GF-D8 (cell line): ENCODE measurements at regions not wholly inside any gene's neighbourhood (a gene's known extent, or its start where the extent isn't known, plus 50 kb on each side); places are given as distances from the start of the nearest gene placed in this dataset.

Experiments used
- DNase-seq: peaks from one replicate; lab custom pipeline; 2025; lab: John Stamatoyannopoulos, UW

GRCh38 chr13:40115426-40115825 lies 460.0 kb downstream of the COG6 start:
- no peak for DNase-seq

DNA sequence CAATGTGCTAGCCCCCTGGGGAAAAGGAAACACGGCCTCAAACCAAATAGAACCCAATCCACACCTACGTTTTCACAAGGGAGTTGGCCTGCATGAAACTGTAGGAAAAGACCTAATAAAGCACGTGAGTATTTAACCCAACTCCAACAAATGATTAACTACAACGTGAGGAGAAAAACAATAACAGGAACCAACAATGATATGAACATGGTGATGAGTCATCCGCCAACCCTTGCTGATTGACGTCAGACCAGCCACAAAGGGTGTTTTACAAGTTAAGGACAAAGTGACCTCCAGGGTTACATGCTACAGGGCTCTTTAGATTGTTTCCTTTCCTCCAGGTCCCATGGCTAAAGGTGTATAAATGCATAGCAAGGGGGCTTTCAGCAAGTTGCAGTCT lies 460.5 kb downstream of the COG6 start:
- DNase-seq, result no peak

DNA sequence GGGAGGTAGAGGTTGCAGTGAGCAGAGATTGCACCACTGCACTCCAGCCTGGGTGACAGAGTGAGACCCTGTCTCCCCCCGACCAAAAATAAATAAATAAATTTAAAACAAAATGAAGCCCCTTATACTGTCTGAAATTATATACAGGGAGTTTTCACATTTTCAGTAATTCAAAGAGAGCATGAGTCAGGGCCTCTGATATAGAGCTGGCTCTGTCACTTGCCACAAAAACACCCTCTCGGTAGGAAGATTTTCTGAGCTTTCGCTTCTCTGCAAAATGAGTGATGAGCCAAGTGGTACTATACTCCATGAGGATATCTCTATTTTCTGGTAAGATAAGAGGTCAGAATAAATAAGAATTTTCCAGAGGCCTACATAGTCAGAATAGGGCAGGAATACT lies 462.9 kb downstream of the COG6 start:
- DNase-seq, result no peak

GRCh38 chr13:40119852-40120251 lies 464.4 kb downstream of the COG6 start:
- DNase-seq, result no peak

- no peak for DNase-seq
Measured at GRCh38 chr13:40120288-40120687, 464.8 kb downstream of the COG6 start.

GRCh38 chr13:40120781-40121180 lies 465.3 kb downstream of the COG6 start:
- DNase-seq, result no peak

- no peak for DNase-seq
Measured at GRCh38 chr13:40121722-40122121, 466.3 kb downstream of the COG6 start.

- no peak for DNase-seq
Measured at GRCh38 chr13:40123962-40124632, 468.6 kb downstream of the COG6 start.

DNA sequence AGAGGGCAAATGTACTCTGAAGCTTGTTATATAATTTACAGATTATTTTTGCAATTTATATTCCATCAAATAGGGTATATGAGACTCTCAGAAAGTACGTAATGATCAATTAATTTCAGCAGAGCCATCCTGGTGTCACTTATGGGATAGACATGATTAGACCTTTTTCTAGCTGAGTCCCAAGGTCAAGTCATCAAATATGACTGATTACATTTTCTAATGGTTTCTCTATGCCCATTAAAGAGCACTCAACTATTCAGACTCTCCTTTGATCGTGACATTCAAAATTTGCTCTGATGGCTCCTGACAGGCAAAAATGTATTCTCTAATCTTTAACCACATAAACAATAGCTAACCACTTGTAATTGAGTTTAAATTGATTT lies 469.2 kb downstream of the COG6 start:
- no peak for DNase-seq

- DNase-seq, result no peak
Measured at GRCh38 chr13:40125336-40125735, 469.9 kb downstream of the COG6 start.

- no peak for DNase-seq
Measured at GRCh38 chr13:40126306-40127085, 471.0 kb downstream of the COG6 start.

- DNase-seq, result no peak
Measured at GRCh38 chr13:40127476-40127875, 472.0 kb downstream of the COG6 start.

DNA sequence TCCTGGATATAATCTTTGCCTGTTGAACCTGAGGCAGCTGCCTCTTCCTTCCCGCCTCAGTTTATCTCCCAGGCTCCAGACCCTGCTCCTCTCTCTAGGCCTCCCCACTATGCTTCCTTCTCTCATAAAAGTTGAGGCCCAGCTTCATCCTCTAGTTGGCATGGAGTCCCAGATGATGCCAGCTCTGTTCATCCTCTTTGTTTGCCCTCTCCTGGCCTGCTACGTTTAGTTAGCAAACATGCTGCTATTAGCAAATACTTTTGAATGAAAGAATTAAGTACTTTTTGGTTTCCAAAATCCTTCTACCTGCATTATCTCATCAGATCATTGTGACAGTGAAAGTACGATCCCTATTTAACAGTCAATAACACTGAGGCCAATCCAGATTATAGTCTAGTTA lies 472.5 kb downstream of the COG6 start:
- DNase-seq, result no peak

DNA sequence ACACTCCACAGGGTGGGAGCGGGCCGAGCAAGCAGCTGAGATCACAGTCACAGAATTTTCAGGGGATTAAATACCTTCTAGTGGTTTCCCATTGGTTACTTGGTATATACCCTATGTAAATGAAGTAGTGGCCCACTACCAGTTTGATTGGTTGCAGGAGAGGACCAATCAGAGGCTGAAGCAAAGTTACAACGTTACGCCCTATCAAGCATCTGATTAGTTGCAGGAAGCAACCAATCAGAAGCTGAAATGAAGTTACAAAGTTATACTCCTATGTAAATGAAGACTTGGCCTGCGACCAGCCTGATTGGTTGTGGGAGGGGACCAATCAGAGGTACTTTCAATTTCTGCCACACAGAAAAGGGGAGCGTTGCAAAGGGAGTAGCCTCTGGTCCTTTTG lies 474.0 kb downstream of the COG6 start:
- DNase-seq, result no peak

DNA sequence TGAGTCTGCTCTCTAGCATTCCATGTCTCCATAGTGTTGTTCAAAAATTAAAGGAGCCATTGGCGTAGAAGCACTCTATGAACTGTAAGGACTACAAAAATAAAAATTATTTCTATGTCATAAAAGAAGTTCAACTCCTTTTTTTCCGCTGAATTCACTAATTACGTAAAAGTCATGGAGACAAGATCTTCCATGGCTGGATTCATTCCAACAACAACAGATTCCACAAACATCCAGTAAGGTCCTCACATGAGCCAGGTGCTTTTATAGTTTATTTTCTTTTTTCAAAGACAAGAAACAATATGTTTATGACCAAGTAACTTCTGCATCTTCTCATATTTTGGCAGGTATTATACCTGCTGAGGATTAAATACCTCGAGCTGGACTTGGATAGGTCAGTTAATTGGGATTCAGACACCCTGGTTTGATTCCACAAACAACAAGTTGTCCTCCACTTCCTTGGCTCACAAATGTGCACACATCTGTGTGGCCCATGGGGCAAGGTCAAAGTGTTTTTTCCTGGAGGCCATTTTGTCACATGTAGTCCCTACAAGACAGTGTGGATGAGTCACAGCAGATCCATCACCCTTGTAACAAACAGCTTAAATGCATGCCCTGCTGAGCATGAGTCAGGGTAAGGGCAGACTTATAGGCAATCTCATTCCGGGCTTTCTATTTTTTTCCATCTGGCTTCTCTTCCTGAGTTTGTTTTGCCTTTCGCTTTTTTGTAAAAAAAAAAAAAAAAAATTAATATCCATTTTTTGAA lies 475.6 kb downstream of the COG6 start:
- DNase-seq, result no peak

- DNase-seq, result no peak
Measured at GRCh38 chr13:40132249-40132648, 476.8 kb downstream of the COG6 start.

DNA sequence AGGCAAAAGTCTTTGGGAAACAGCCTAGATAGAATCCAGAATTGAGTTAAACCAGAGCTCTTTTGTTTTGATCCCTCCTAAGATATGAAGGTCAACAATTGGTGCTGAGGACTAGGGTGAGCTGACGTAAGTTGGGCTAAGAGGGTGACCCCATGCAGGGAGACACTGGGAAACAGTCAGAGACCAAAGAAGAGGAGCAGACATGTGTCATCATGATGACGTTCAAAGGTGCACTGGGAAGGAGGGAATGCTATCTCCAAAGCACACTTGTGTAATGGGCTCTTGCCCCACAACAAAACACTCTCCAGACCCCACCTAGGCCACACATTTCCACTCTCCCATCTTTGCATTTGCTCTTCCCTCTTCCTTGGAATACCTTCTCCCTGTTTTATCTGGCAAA lies 481.4 kb downstream of the COG6 start:
- DNase-seq, result no peak

- DNase-seq, result no peak
Measured at GRCh38 chr13:40137400-40137799, 481.9 kb downstream of the COG6 start.

GRCh38 chr13:40139896-40140520 lies 484.5 kb downstream of the COG6 start:
- no peak for DNase-seq

DNA sequence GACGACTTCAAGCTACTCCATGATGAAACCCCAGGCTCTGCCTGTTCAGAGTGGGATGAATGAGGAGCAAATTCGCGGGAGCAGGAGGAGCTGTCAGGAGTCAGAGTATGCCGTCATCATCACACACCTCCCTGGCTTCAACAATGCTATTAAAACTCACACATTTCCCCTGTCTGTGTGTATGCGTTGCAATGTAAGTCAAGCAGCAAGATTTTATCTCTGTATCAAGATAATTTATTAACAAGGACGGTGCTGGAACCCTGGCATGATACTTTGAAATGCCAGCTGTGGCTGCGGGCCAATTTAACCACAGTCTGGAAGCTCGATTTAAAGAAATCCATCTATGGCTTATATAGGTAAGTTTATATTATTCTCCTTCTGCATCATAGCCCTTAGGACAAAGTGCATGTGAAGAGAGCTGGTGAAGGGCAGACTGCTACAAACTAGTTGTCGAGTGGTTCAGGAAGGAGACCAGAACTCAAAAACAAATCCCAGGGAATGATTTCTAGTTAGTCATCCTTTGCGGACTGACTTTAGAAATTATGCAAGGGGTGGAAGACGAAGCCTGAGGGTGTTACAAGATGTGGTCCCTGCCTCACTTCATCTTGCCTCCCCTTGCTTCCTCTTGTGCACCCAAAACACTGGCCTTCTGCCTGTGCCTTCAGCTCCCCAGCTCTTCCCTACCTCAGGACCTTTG lies 486.5 kb downstream of the COG6 start:
- DNase-seq, result no peak

- no peak for DNase-seq
Measured at GRCh38 chr13:40143106-40143505, 487.6 kb downstream of the COG6 start.

- DNase-seq, result no peak
Measured at GRCh38 chr13:40143559-40143958, 488.1 kb downstream of the COG6 start.
